ENCODE measurements at regions not wholly inside any gene's neighbourhood (a gene's known extent, or its start where the extent isn't known, plus 50 kb on each side); places are given as distances from the start of the nearest gene placed in this dataset.

- DNase-seq = no peak
- Mint-ChIP-seq H3K4me3 (no peak overlapping the region), H3K27me3 (peaks cover 18% of the 10 kb centered on the region), H3K9me3 (peaks cover 0 to 5% (median 0%) of the 10 kb centered on the region in 7 donors), H3K4me1 (no peaks in the 10 kb centered on the region), H3K36me3 (no peaks in the 10 kb centered on the region), H3K27ac (no peak overlapping the region)
- no peaks in the 10 kb centered on the region for H3K36me3 ChIP-seq (ENCODE audit: control insufficient read depth, insufficient read depth, low read length)
- peaks cover 4% of the 10 kb centered on the region for H3K27me3 ChIP-seq (ENCODE audit: control insufficient read depth, insufficient read depth, low read length)
- no peak overlapping the region for H3K27ac ChIP-seq (ENCODE audit: insufficient read depth, low read length, poor library complexity, severe bottlenecking)
- no peaks in the 10 kb centered on the region for H3K9me3 ChIP-seq (ENCODE audit: control insufficient read depth in 2 of 2, low read length in 2 of 2)
- no peak overlapping the region for H3K4me3 ChIP-seq (ENCODE audit: low read depth, low read length)
- H3K4me1 ChIP-seq (ENCODE audit: control insufficient read depth, insufficient read depth, low read length, poor library complexity, severe bottlenecking) = no peaks in the 10 kb centered on the region
- no peak for ATAC-seq (ENCODE audit: low read depth in 2 of 2)
Observed at GRCh38 chr7:38086857-38087256, 91.2 kb upstream of the STARD3NL start.

GRCh38 chr7:38102507-38102906 lies 75.5 kb upstream of the STARD3NL start:
- peaks cover 0 to 18% (median 4%) of the 10 kb centered on the region in 7 donors for H3K9me3 Mint-ChIP-seq
- DNase-seq (no peak), ATAC-seq (ENCODE audit: low read depth in 2 of 2) (no peak)
- H3K36me3 Mint-ChIP-seq = no peaks in the 10 kb centered on the region
- peaks cover 0 to 2% (median 0%) of the 10 kb centered on the region in 4 donors for H3K4me1 Mint-ChIP-seq
- Histone ChIP-seq H3K4me3 (ENCODE audit: low read depth, low read length) (no peak overlapping the region), H3K4me1 (ENCODE audit: control insufficient read depth, insufficient read depth, low read length, poor library complexity, severe bottlenecking) (no peaks in the 10 kb centered on the region), H3K27ac (ENCODE audit: insufficient read depth, low read length, poor library complexity, severe bottlenecking) (no peak overlapping the region), H3K9me3 (ENCODE audit: control insufficient read depth in 2 of 2, low read length in 2 of 2) (peaks cover 0 to 7% of the 10 kb centered on the region in 2 experiments), H3K36me3 (ENCODE audit: control insufficient read depth, insufficient read depth, low read length) (no peaks in the 10 kb centered on the region), H3K27me3 (ENCODE audit: control insufficient read depth, insufficient read depth, low read length) (peaks cover 7% of the 10 kb centered on the region)
- no peak overlapping the region for H3K27ac Mint-ChIP-seq
- H3K4me3 Mint-ChIP-seq = no peak overlapping the region
- peaks cover 20% of the 10 kb centered on the region for H3K27me3 Mint-ChIP-seq

- Histone ChIP-seq H3K27ac (ENCODE audit: insufficient read depth, low read length, poor library complexity, severe bottlenecking) (no peak overlapping the region), H3K4me3 (ENCODE audit: low read depth, low read length) (no peak overlapping the region), H3K27me3 (ENCODE audit: control insufficient read depth, insufficient read depth, low read length) (peaks cover 7% of the 10 kb centered on the region), H3K9me3 (ENCODE audit: control insufficient read depth in 2 of 2, low read length in 2 of 2) (no peaks in the 10 kb centered on the region), H3K36me3 (ENCODE audit: control insufficient read depth, insufficient read depth, low read length) (no peaks in the 10 kb centered on the region), H3K4me1 (ENCODE audit: control insufficient read depth, insufficient read depth, low read length, poor library complexity, severe bottlenecking) (no peaks in the 10 kb centered on the region)
- Mint-ChIP-seq H3K4me1 (peaks cover 0 to 2% (median 0%) of the 10 kb centered on the region in 4 donors), H3K27me3 (peaks cover 18% of the 10 kb centered on the region), H3K27ac (no peak overlapping the region), H3K4me3 (no peak overlapping the region), H3K9me3 (no peaks in the 10 kb centered on the region), H3K36me3 (no peaks in the 10 kb centered on the region)
- ATAC-seq (ENCODE audit: low read depth in 2 of 2) (peak; percentile 37 to 39), DNase-seq (peak in 2 of 3 donors; percentile 47 to 57)
Observed at GRCh38 chr7:38105874-38106483, 72.1 kb upstream of the STARD3NL start.

- no peaks in the 10 kb centered on the region for H3K36me3 ChIP-seq (ENCODE audit: control insufficient read depth, insufficient read depth, low read length)
- peaks cover 0 to 2% (median 0%) of the 10 kb centered on the region in 4 donors for H3K4me1 Mint-ChIP-seq
- DNase-seq = peak; percentile 40 to 61 (median 54)
- H3K36me3 Mint-ChIP-seq = no peaks in the 10 kb centered on the region
- H3K27ac ChIP-seq (ENCODE audit: insufficient read depth, low read length, poor library complexity, severe bottlenecking) = no peak overlapping the region
- no peaks in the 10 kb centered on the region for H3K9me3 Mint-ChIP-seq
- H3K27me3 Mint-ChIP-seq = peaks cover 26% of the 10 kb centered on the region
- H3K27ac Mint-ChIP-seq = no peak overlapping the region
- H3K4me3 ChIP-seq (ENCODE audit: low read depth, low read length) = no peak overlapping the region
- ATAC-seq (ENCODE audit: low read depth in 2 of 2) = peak; percentile 74 to 78
- H3K4me3 Mint-ChIP-seq = no peak overlapping the region
- H3K4me1 ChIP-seq (ENCODE audit: control insufficient read depth, insufficient read depth, low read length, poor library complexity, severe bottlenecking) = no peaks in the 10 kb centered on the region
- no peaks in the 10 kb centered on the region for H3K9me3 ChIP-seq (ENCODE audit: control insufficient read depth in 2 of 2, low read length in 2 of 2)
- H3K27me3 ChIP-seq (ENCODE audit: control insufficient read depth, insufficient read depth, low read length) = peaks cover 9% of the 10 kb centered on the region
Observed at GRCh38 chr7:38107486-38107893, 70.6 kb upstream of the STARD3NL start.

- Mint-ChIP-seq H3K4me1 (no peaks in the 10 kb centered on the region), H3K27me3 (peaks cover 30% of the 10 kb centered on the region), H3K36me3 (no peaks in the 10 kb centered on the region), H3K9me3 (peaks cover 0 to 1% (median 0%) of the 10 kb centered on the region in 7 donors), H3K4me3 (no peak overlapping the region), H3K27ac (no peak overlapping the region)
- Histone ChIP-seq H3K9me3 (ENCODE audit: control insufficient read depth in 2 of 2, low read length in 2 of 2) (no peaks in the 10 kb centered on the region), H3K4me1 (ENCODE audit: control insufficient read depth, insufficient read depth, low read length, poor library complexity, severe bottlenecking) (no peaks in the 10 kb centered on the region), H3K36me3 (ENCODE audit: control insufficient read depth, insufficient read depth, low read length) (no peaks in the 10 kb centered on the region), H3K4me3 (ENCODE audit: low read depth, low read length) (no peak overlapping the region), H3K27ac (ENCODE audit: insufficient read depth, low read length, poor library complexity, severe bottlenecking) (no peak overlapping the region), H3K27me3 (ENCODE audit: control insufficient read depth, insufficient read depth, low read length) (peaks cover 7% of the 10 kb centered on the region)
- no peak for ATAC-seq (ENCODE audit: low read depth in 2 of 2)
- no peak for DNase-seq
Observed at GRCh38 chr7:38112075-38112474, 66.0 kb upstream of the STARD3NL start.

GRCh38 chr7:38120076-38120475 lies 58.0 kb upstream of the STARD3NL start:
- H3K4me1 ChIP-seq (ENCODE audit: control insufficient read depth, insufficient read depth, low read length, poor library complexity, severe bottlenecking) = no peaks in the 10 kb centered on the region
- no peak for DNase-seq
- Mint-ChIP-seq H3K4me3 (no peak overlapping the region), H3K9me3 (peaks cover 0 to 6% (median 0%) of the 10 kb centered on the region in 7 donors), H3K27me3 (peaks cover 29% of the 10 kb centered on the region), H3K27ac (no peak overlapping the region), H3K4me1 (no peaks in the 10 kb centered on the region), H3K36me3 (no peaks in the 10 kb centered on the region)
- no peak for ATAC-seq (ENCODE audit: low read depth in 2 of 2)
- H3K36me3 ChIP-seq (ENCODE audit: control insufficient read depth, insufficient read depth, low read length) = no peaks in the 10 kb centered on the region
- H3K27me3 ChIP-seq (ENCODE audit: control insufficient read depth, insufficient read depth, low read length) = peaks cover 14% of the 10 kb centered on the region
- H3K9me3 ChIP-seq (ENCODE audit: control insufficient read depth in 2 of 2, low read length in 2 of 2) = no peaks in the 10 kb centered on the region
- H3K4me3 ChIP-seq (ENCODE audit: low read depth, low read length) = no peak overlapping the region
- no peak overlapping the region for H3K27ac ChIP-seq (ENCODE audit: insufficient read depth, low read length, poor library complexity, severe bottlenecking)

- Mint-ChIP-seq H3K27me3 (peaks cover 21% of the 10 kb centered on the region), H3K4me3 (no peak overlapping the region), H3K36me3 (no peaks in the 10 kb centered on the region), H3K27ac (no peak overlapping the region), H3K4me1 (no peaks in the 10 kb centered on the region), H3K9me3 (peaks cover 0 to 6% (median 0%) of the 10 kb centered on the region in 7 donors)
- Histone ChIP-seq H3K9me3 (ENCODE audit: control insufficient read depth in 2 of 2, low read length in 2 of 2) (no peaks in the 10 kb centered on the region), H3K36me3 (ENCODE audit: control insufficient read depth, insufficient read depth, low read length) (no peaks in the 10 kb centered on the region), H3K4me3 (ENCODE audit: low read depth, low read length) (no peak overlapping the region), H3K4me1 (ENCODE audit: control insufficient read depth, insufficient read depth, low read length, poor library complexity, severe bottlenecking) (no peaks in the 10 kb centered on the region), H3K27ac (ENCODE audit: insufficient read depth, low read length, poor library complexity, severe bottlenecking) (no peak overlapping the region), H3K27me3 (ENCODE audit: control insufficient read depth, insufficient read depth, low read length) (peaks cover 9% of the 10 kb centered on the region)
- ATAC-seq (ENCODE audit: low read depth in 2 of 2) (no peak), DNase-seq (no peak)
Observed at GRCh38 chr7:38122501-38122900, 55.5 kb upstream of the STARD3NL start.

- H3K27me3 ChIP-seq (ENCODE audit: control insufficient read depth, insufficient read depth, low read length) = peaks cover 13% of the 10 kb centered on the region
- Mint-ChIP-seq H3K4me3 (no peak overlapping the region), H3K9me3 (peaks cover 0 to 6% (median 0%) of the 10 kb centered on the region in 7 donors), H3K27ac (no peak overlapping the region), H3K36me3 (no peaks in the 10 kb centered on the region), H3K27me3 (peaks cover 20% of the 10 kb centered on the region), H3K4me1 (no peaks in the 10 kb centered on the region)
- DNase-seq = no peak
- no peaks in the 10 kb centered on the region for H3K4me1 ChIP-seq (ENCODE audit: control insufficient read depth, insufficient read depth, low read length, poor library complexity, severe bottlenecking)
- no peak overlapping the region for H3K27ac ChIP-seq (ENCODE audit: insufficient read depth, low read length, poor library complexity, severe bottlenecking)
- no peaks in the 10 kb centered on the region for H3K36me3 ChIP-seq (ENCODE audit: control insufficient read depth, insufficient read depth, low read length)
- H3K9me3 ChIP-seq (ENCODE audit: control insufficient read depth in 2 of 2, low read length in 2 of 2) = no peaks in the 10 kb centered on the region
- ATAC-seq (ENCODE audit: low read depth in 2 of 2) = no peak
- H3K4me3 ChIP-seq (ENCODE audit: low read depth, low read length) = no peak overlapping the region
Observed at GRCh38 chr7:38123494-38123893, 54.6 kb upstream of the STARD3NL start.
